Activated naive CD4-positive, alpha-beta T cell treated with anti-CD3 and anti-CD28 coated beads for 36 hours (primary cell): ENCODE measurements at regions not wholly inside any gene's neighbourhood (a gene's known extent, or its start where the extent isn't known, plus 50 kb on each side); places are given as distances from the start of the nearest gene placed in this dataset.

ENCODE experiments used
- CTCF ChIA-PET: fragments of 350-600 bp; sonication (Branson Sonifier 250); formaldehyde crosslinking; loops from one replicate; lab custom pipeline; 2021; ENCODE audit warnings: antibody characterized with exemption; lab: Charles Lee
- DNase-seq: peaks from one replicate; pipeline ENCODE4 v3.0.0-alpha.2; 2020
- H3K27ac Mint-ChIP-seq: one replicate; pipeline ENCODE4 v1.8.0; 2021; ENCODE audit warnings: mild to moderate bottlenecking, mixed read lengths
- H3K27me3 Mint-ChIP-seq: one replicate; pipeline ENCODE4 v1.8.0; 2021; ENCODE audit warnings: low read depth, mixed read lengths
- H3K36me3 Mint-ChIP-seq: one replicate; pipeline ENCODE4 v1.8.0; 2021; ENCODE audit warnings: low read depth, mixed read lengths
- H3K4me1 Mint-ChIP-seq: one replicate; pipeline ENCODE4 v1.8.0; 2021; ENCODE audit warnings: low read depth, mixed read lengths
- H3K4me3 Mint-ChIP-seq: one replicate; pipeline ENCODE4 v1.8.0; 2021; ENCODE audit warnings: mild to moderate bottlenecking, moderate library complexity, mixed read lengths
- H3K9me3 Mint-ChIP-seq: one replicate; pipeline ENCODE4 v1.8.0; 2021; ENCODE audit warnings: mixed read lengths
- intact Hi-C: fragments of 100-400 bp; cut with micrococcal nuclease; formaldehyde crosslinking; loops from one replicate; pipeline ENCODE4 v1.15.1; 2023

- intact Hi-C loops: no loop called here
- DNase-seq: no peak
- Mint-ChIP-seq H3K4me1 (no peaks in the 10 kb centered on the region), H3K4me3 (no peak overlapping the region), H3K36me3 (no peaks in the 10 kb centered on the region), H3K9me3 (no peaks in the 10 kb centered on the region), H3K27me3 (no peaks in the 10 kb centered on the region), H3K27ac (no peak overlapping the region)
- CTCF ChIA-PET: no interaction called here
These were observed 233.7 kb upstream of the PHYHIPL start for GRCh38 chr10:58942724-58943123.

- Mint-ChIP-seq H3K27me3 (no peaks in the 10 kb centered on the region), H3K4me3 (no peak overlapping the region), H3K4me1 (no peaks in the 10 kb centered on the region), H3K36me3 (no peaks in the 10 kb centered on the region), H3K27ac (no peak overlapping the region), H3K9me3 (no peaks in the 10 kb centered on the region)
- CTCF ChIA-PET: no interaction called here
- intact Hi-C loops: no loop called here
- DNase-seq: no peak
These were observed 233.1 kb upstream of the PHYHIPL start for GRCh38 chr10:58943256-58943890.

GRCh38 chr10:58943960-58944359 lies 232.5 kb upstream of the PHYHIPL start:
- intact Hi-C loops: no loop called here
- H3K36me3 Mint-ChIP-seq: no peaks in the 10 kb centered on the region
- no peak overlapping the region for H3K4me3 Mint-ChIP-seq
- no peaks in the 10 kb centered on the region for H3K4me1 Mint-ChIP-seq
- no peaks in the 10 kb centered on the region for H3K27me3 Mint-ChIP-seq
- no peak for DNase-seq
- H3K27ac Mint-ChIP-seq: no peak overlapping the region
- CTCF ChIA-PET: no interaction called here
- no peaks in the 10 kb centered on the region for H3K9me3 Mint-ChIP-seq

- no peak overlapping the region for H3K27ac Mint-ChIP-seq
- intact Hi-C loops: no loop called here
- DNase-seq: no peak
- no peaks in the 10 kb centered on the region for H3K4me1 Mint-ChIP-seq
- no peaks in the 10 kb centered on the region for H3K36me3 Mint-ChIP-seq
- CTCF ChIA-PET: no interaction called here
- no peak overlapping the region for H3K4me3 Mint-ChIP-seq
- H3K9me3 Mint-ChIP-seq: no peaks in the 10 kb centered on the region
- no peaks in the 10 kb centered on the region for H3K27me3 Mint-ChIP-seq
These were observed 228.1 kb upstream of the PHYHIPL start for GRCh38 chr10:58948303-58948702.

GRCh38 chr10:58950618-58951017 lies 225.8 kb upstream of the PHYHIPL start:
- intact Hi-C loops: loop anchor here (5.0 kb wide), 1 partner anchor 857 kb away; no protein-coding TSS in a partner anchor
- CTCF ChIA-PET: no interaction called here
- Mint-ChIP-seq H3K9me3 (no peaks in the 10 kb centered on the region), H3K4me1 (no peaks in the 10 kb centered on the region), H3K36me3 (no peaks in the 10 kb centered on the region), H3K27me3 (no peaks in the 10 kb centered on the region), H3K4me3 (no peak overlapping the region), H3K27ac (no peak overlapping the region)
- no peak for DNase-seq

GRCh38 chr10:58951087-58951486 lies 225.4 kb upstream of the PHYHIPL start:
- H3K4me3 Mint-ChIP-seq: no peak overlapping the region
- DNase-seq: no peak
- intact Hi-C loops: loop anchor here (5.0 kb wide), 1 partner anchor 856 kb away; no protein-coding TSS in a partner anchor
- no peak overlapping the region for H3K27ac Mint-ChIP-seq
- H3K27me3 Mint-ChIP-seq: no peaks in the 10 kb centered on the region
- no peaks in the 10 kb centered on the region for H3K4me1 Mint-ChIP-seq
- H3K36me3 Mint-ChIP-seq: no peaks in the 10 kb centered on the region
- CTCF ChIA-PET: interaction anchor here (0.7 to 1.2 kb wide), 2 partner anchors 53 to 170 kb away, joined by 3 read pairs; no protein-coding TSS in a partner anchor
- H3K9me3 Mint-ChIP-seq: no peaks in the 10 kb centered on the region

GRCh38 chr10:58951746-58952145 lies 224.7 kb upstream of the PHYHIPL start:
- Mint-ChIP-seq H3K9me3 (no peaks in the 10 kb centered on the region), H3K4me1 (no peaks in the 10 kb centered on the region), H3K4me3 (no peak overlapping the region), H3K27me3 (no peaks in the 10 kb centered on the region), H3K36me3 (no peaks in the 10 kb centered on the region), H3K27ac (no peak overlapping the region)
- intact Hi-C loops: loop anchor here (1.0 to 5.0 kb wide), 3 partner anchors 229 to 856 kb away; no protein-coding TSS in a partner anchor
- no peak for DNase-seq
- CTCF ChIA-PET: interaction anchor here (0.7 to 1.2 kb wide), 2 partner anchors 54 to 170 kb away, joined by 3 read pairs; no protein-coding TSS in a partner anchor

- Mint-ChIP-seq H3K4me1 (no peaks in the 10 kb centered on the region), H3K27me3 (no peaks in the 10 kb centered on the region), H3K27ac (no peak overlapping the region), H3K9me3 (no peaks in the 10 kb centered on the region), H3K4me3 (no peak overlapping the region), H3K36me3 (no peaks in the 10 kb centered on the region)
- no peak for DNase-seq
- intact Hi-C loops: loop anchor here (1.0 to 5.0 kb wide), 3 partner anchors 229 to 855 kb away; no protein-coding TSS in a partner anchor
- CTCF ChIA-PET: interaction anchor here (0.7 to 1.2 kb wide), 3 partner anchors 38 to 671 kb away, joined by 3 read pairs; no protein-coding TSS in a partner anchor
These were observed 224.3 kb upstream of the PHYHIPL start for GRCh38 chr10:58952162-58952601.

- H3K9me3 Mint-ChIP-seq: no peaks in the 10 kb centered on the region
- no peak overlapping the region for H3K27ac Mint-ChIP-seq
- intact Hi-C loops: loop anchor here (1.0 to 5.0 kb wide), 3 partner anchors 228 to 854 kb away; no protein-coding TSS in a partner anchor
- H3K4me3 Mint-ChIP-seq: no peak overlapping the region
- H3K36me3 Mint-ChIP-seq: no peaks in the 10 kb centered on the region
- no peaks in the 10 kb centered on the region for H3K27me3 Mint-ChIP-seq
- CTCF ChIA-PET: interaction anchor here (0.7 to 1.0 kb wide), 2 partner anchors 38 to 670 kb away, joined by 3 read pairs; no protein-coding TSS in a partner anchor
- DNase-seq: peak; percentile 32
- no peaks in the 10 kb centered on the region for H3K4me1 Mint-ChIP-seq
These were observed 223.5 kb upstream of the PHYHIPL start for GRCh38 chr10:58952747-58953466.

- H3K4me1 Mint-ChIP-seq: no peaks in the 10 kb centered on the region
- no peaks in the 10 kb centered on the region for H3K27me3 Mint-ChIP-seq
- no peak overlapping the region for H3K27ac Mint-ChIP-seq
- H3K4me3 Mint-ChIP-seq: no peak overlapping the region
- no peak for DNase-seq
- intact Hi-C loops: loop anchor here (5.0 kb wide), 1 partner anchor 853 kb away; no protein-coding TSS in a partner anchor
- CTCF ChIA-PET: interaction anchor here (0.8 kb wide), 1 partner anchor 32 kb away, joined by 3 read pairs; no protein-coding TSS in a partner anchor
- H3K9me3 Mint-ChIP-seq: no peaks in the 10 kb centered on the region
- H3K36me3 Mint-ChIP-seq: no peaks in the 10 kb centered on the region
These were observed 222.3 kb upstream of the PHYHIPL start for GRCh38 chr10:58954178-58954577.

GRCh38 chr10:58955615-58956014 lies 220.8 kb upstream of the PHYHIPL start:
- Mint-ChIP-seq H3K9me3 (no peaks in the 10 kb centered on the region), H3K27ac (no peak overlapping the region), H3K27me3 (no peaks in the 10 kb centered on the region), H3K36me3 (no peaks in the 10 kb centered on the region), H3K4me3 (no peak overlapping the region), H3K4me1 (no peaks in the 10 kb centered on the region)
- no peak for DNase-seq
- intact Hi-C loops: no loop called here
- CTCF ChIA-PET: no interaction called here

GRCh38 chr10:58956926-58957325 lies 219.5 kb upstream of the PHYHIPL start:
- intact Hi-C loops: no loop called here
- H3K9me3 Mint-ChIP-seq: no peaks in the 10 kb centered on the region
- CTCF ChIA-PET: no interaction called here
- H3K36me3 Mint-ChIP-seq: no peaks in the 10 kb centered on the region
- no peak overlapping the region for H3K4me3 Mint-ChIP-seq
- no peak overlapping the region for H3K27ac Mint-ChIP-seq
- H3K4me1 Mint-ChIP-seq: no peaks in the 10 kb centered on the region
- no peak for DNase-seq
- no peaks in the 10 kb centered on the region for H3K27me3 Mint-ChIP-seq
